ENCODE measurements at regions not wholly inside any gene's neighbourhood (a gene's known extent, or its start where the extent isn't known, plus 50 kb on each side); places are given as distances from the start of the nearest gene placed in this dataset.

DNA sequence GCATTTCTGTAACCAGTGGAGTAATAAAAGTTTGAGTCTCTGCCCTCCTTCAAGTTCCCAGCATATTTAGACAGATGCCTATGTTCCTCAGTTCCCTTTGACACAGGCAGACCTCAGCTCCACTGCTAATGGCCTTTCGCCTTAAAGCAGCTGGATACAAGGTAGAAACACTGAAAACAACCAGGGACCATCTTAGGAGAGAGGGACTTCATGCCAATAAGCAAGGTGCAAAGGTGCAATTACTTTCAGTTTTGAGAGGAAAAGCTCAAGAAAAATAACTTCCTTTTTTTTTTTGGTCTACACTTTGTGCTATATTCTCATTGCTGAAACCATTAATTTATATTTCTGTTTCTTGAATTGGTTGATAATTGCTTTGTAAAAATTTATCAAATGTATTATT lies 781.9 kb upstream of the GALNTL6 start:
- no peak overlapping the region for H3K27ac ChIP-seq
- H3K4me1 ChIP-seq: no peaks in the 10 kb centered on the region
- H3K4me3 ChIP-seq (ENCODE audit: low read depth, low read length): no peak overlapping the region
- no peak overlapping the region for H3K9ac ChIP-seq
- H3K79me2 ChIP-seq: no peaks in the 10 kb centered on the region
- TF ChIP-seq, protein P1, sequence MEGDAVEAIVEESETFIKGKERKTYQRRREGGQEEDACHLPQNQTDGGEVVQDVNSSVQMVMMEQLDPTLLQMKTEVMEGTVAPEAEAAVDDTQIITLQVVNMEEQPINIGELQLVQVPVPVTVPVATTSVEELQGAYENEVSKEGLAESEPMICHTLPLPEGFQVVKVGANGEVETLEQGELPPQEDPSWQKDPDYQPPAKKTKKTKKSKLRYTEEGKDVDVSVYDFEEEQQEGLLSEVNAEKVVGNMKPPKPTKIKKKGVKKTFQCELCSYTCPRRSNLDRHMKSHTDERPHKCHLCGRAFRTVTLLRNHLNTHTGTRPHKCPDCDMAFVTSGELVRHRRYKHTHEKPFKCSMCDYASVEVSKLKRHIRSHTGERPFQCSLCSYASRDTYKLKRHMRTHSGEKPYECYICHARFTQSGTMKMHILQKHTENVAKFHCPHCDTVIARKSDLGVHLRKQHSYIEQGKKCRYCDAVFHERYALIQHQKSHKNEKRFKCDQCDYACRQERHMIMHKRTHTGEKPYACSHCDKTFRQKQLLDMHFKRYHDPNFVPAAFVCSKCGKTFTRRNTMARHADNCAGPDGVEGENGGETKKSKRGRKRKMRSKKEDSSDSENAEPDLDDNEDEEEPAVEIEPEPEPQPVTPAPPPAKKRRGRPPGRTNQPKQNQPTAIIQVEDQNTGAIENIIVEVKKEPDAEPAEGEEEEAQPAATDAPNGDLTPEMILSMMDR (IDR thresholded peaks at IDR 0.05): no peak
- no peaks in the 10 kb centered on the region for H3K9me3 ChIP-seq (ENCODE audit: control insufficient read depth, low read length)
- no peak overlapping the region for H3K4me2 ChIP-seq (ENCODE audit: low read length)
- H3K36me3 ChIP-seq (ENCODE audit: control insufficient read depth, insufficient read depth, low read length): no peaks in the 10 kb centered on the region
- H2AFZ ChIP-seq: no peak overlapping the region
- no peaks in the 10 kb centered on the region for H3K27me3 ChIP-seq (ENCODE audit: control insufficient read depth, insufficient read depth, low read length)

DNA sequence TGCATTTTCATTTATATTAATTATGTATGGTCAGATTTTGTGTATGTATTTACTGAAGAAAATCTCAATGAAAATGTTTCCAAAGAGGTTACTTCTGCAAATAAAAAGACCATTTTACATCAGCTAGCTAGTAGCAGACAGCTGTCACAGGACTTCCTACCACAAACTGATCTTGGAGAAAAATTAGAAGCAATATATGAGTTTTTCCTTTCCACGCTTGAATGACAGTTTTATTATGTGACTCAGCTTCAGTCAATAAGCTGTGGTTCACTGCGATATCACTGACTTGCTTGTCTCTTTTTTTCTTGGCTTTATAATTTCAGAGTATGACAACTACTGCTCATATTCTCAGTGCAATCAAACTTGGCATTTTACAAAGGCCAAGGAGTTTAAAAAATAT lies 787.4 kb upstream of the GALNTL6 start:
- no peaks in the 10 kb centered on the region for H3K79me2 ChIP-seq
- no peaks in the 10 kb centered on the region for H3K27me3 ChIP-seq (ENCODE audit: control insufficient read depth, insufficient read depth, low read length)
- no peak overlapping the region for H3K4me2 ChIP-seq (ENCODE audit: low read length)
- no peak overlapping the region for H3K4me3 ChIP-seq (ENCODE audit: low read depth, low read length)
- no peaks in the 10 kb centered on the region for H3K4me1 ChIP-seq
- no peak overlapping the region for H3K9ac ChIP-seq
- TF ChIP-seq, protein P1 (IDR thresholded peaks at IDR 0.05): no peak
- H3K9me3 ChIP-seq (ENCODE audit: control insufficient read depth, low read length): no peaks in the 10 kb centered on the region
- no peak overlapping the region for H2AFZ ChIP-seq
- H3K36me3 ChIP-seq (ENCODE audit: control insufficient read depth, insufficient read depth, low read length): no peaks in the 10 kb centered on the region
- no peak overlapping the region for H3K27ac ChIP-seq

DNA sequence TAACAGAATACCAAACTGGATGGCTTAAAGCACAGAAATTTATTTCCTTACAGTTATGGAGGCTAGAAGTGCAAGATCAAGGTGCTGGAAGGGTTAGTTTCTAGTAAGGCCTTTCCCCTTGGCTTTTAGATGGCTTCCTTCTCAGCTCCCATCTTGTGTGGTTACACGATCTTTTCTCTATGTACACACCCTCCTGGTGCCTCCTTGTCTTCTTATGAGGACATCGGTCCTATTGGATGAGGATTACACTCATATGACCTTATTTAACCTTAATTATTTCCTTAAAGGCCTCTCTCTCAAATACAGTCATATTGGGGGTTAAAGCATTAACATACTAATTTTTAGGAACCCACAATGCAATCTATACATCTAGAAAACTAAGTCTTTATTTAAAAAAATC lies 787.9 kb upstream of the GALNTL6 start:
- no peaks in the 10 kb centered on the region for H3K4me1 ChIP-seq
- no peaks in the 10 kb centered on the region for H3K79me2 ChIP-seq

DNA sequence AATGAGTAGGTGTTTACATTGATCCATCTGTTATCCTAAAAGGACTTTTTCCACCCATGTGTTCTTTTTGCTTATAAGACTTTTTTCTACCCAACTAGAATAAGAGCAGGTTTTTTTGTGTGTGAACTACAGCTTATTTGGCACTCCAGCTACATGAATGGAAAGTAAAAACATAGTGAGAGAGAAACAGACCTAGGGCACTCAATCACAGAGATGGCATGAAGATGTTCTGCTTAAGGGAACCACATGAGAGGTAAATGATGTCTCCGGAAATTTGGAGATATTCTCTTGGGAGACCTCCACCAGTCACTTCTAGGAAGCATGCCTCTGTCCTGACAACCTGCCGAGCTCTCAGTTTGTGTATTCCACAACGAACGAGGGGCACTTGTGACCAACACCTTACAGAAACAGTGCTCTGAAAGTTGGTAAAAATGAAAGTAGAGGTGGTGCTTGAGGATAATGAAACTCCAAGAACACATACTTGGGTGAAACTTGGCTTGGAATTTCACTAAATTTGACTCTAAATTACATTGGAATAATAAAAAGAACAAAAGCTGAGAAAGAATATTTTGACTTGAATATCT lies 788.4 kb upstream of the GALNTL6 start:
- Histone ChIP-seq H3K9ac (no peak overlapping the region), H3K79me2 (no peaks in the 10 kb centered on the region), H2AFZ (no peak overlapping the region), H3K27ac (no peak overlapping the region), H3K4me1 (no peaks in the 10 kb centered on the region), H3K27me3 (ENCODE audit: control insufficient read depth, insufficient read depth, low read length) (no peaks in the 10 kb centered on the region), H3K36me3 (ENCODE audit: control insufficient read depth, insufficient read depth, low read length) (no peaks in the 10 kb centered on the region), H3K4me3 (ENCODE audit: low read depth, low read length) (no peak overlapping the region), H3K4me2 (ENCODE audit: low read length) (no peak overlapping the region), H3K9me3 (ENCODE audit: control insufficient read depth, low read length) (no peaks in the 10 kb centered on the region)
- TF ChIP-seq, protein P1 (IDR thresholded peaks at IDR 0.05): no peak

More for the DNA sequence above, 787.9 kb upstream of the GALNTL6 start:
- Histone ChIP-seq H3K4me2 (ENCODE audit: low read length) (no peak overlapping the region), H3K36me3 (ENCODE audit: control insufficient read depth, insufficient read depth, low read length) (no peaks in the 10 kb centered on the region), H3K9me3 (ENCODE audit: control insufficient read depth, low read length) (no peaks in the 10 kb centered on the region), H2AFZ (no peak overlapping the region), H3K9ac (no peak overlapping the region), H3K27me3 (ENCODE audit: control insufficient read depth, insufficient read depth, low read length) (no peaks in the 10 kb centered on the region), H3K4me3 (ENCODE audit: low read depth, low read length) (no peak overlapping the region), H3K27ac (no peak overlapping the region)
- TF ChIP-seq, protein P1 (IDR thresholded peaks at IDR 0.05): no peak

DNA sequence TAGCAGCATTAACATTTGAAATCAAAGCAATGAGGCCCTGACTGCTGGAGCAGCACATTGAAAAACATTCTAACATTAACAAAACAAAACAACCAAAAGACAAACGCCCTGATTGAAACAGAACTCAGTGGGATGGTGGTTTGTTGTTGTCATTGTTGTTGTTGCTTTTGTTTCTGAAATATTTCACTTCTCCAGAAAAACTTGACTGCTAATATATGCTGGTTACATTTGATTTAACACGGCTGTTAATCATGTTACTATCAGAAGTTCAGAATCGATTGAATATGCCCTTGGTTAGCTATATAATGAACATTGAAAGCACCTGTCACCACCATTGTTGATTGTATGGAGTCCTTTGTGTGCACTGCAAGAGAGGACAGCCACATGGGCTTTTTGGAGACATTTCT lies 790.4 kb upstream of the GALNTL6 start:
- Histone ChIP-seq H3K36me3 (ENCODE audit: control insufficient read depth, insufficient read depth, low read length) (no peaks in the 10 kb centered on the region), H3K4me2 (ENCODE audit: low read length) (no peak overlapping the region), H3K4me3 (ENCODE audit: low read depth, low read length) (no peak overlapping the region), H3K27me3 (ENCODE audit: control insufficient read depth, insufficient read depth, low read length) (no peaks in the 10 kb centered on the region), H3K79me2 (no peaks in the 10 kb centered on the region), H2AFZ (no peak overlapping the region), H3K9ac (no peak overlapping the region), H3K27ac (no peak overlapping the region), H3K4me1 (no peaks in the 10 kb centered on the region), H3K9me3 (ENCODE audit: control insufficient read depth, low read length) (no peaks in the 10 kb centered on the region)
- TF ChIP-seq, protein P1 (IDR thresholded peaks at IDR 0.05): no peak

All from parathyroid adenoma (tissue), 2 donors.